ENCODE measurements at regions not wholly inside any gene's neighbourhood (a gene's known extent, or its start where the extent isn't known, plus 50 kb on each side); places are given as distances from the start of the nearest gene placed in this dataset.
"Not testable (repeated sequence)": the region's sequence is repeated elsewhere in the genome, so short reads cannot be mapped to it uniquely, and the experiment has no call there.

DNA sequence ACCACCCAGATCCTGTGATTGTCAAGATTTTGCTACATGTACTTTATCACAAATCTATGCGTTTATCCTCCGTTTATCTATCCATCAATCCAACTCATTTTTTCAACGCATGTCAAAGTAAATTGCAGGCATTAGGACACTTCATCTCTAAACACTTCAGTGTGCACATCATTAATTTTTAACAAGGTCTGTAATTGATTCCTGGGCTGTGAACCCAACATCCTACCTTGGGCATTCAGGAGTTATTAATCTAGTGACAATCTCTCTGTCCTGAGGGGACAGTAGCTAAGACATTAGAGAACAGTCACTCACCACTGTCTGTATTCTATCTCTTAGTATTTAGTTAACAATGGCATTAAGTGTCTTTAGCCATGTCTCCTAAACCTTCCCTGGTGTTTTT is 264.7 kb downstream of the SOX9 start:
- Mint-ChIP-seq H3K9me3 (no peaks in the 10 kb centered on the region), H3K4me1 (no peaks in the 10 kb centered on the region), H3K4me3 (no peak overlapping the region), H3K27me3 (peaks cover 11% of the 10 kb centered on the region), H3K27ac (no peak overlapping the region)
- DNase-seq (no peak), ATAC-seq (no peak)

DNA sequence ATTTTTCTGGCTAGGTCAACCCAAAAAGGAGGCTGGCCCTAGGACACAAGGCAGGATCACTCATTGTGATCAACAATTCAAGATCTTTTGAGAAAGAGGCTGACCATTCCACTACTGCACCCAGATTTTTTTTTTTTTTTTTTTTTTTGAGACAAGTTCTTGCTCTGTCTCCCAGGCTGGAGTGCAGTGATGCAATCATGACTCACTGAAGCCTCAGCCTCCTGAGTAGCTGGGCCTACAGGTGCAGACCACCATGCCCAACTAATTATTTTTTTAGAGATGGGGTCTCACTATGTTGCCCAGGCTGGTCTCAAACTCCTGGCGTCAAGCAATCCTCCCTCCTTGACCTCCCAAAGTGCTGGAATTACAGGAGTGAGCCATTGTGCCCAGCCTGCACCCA is 265.4 kb downstream of the SOX9 start:
- DNase-seq, H3K4me1 Mint-ChIP-seq, ATAC-seq: not testable (repeated sequence)

DNA sequence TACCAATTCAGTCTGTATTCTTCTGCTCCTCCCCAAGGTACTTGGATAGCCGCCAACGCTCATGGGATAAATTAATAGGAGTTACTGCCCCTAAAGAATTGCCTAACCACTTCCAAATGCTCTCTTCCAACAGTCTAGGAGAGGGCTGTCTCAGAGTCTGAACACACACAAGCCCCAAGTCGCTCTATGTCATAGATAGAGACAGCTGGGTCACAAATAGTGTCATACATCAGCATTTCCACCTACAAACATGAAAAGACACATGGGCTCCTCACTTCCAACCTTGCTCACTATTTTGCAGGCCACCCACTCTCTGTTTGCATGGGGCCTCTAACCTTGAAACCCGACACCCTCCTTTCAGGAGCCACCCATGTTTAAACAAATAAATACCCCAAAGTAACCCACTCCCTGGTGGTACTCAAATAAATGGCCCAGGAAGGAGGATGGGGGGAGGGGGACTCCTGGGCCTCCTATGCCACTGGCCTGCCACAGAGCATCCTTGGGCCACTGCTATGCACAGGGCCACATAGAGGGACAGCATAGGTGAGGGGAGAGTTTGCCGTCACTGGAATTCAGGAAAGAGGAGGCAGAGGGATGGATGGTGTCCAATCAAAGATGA is 265.9 kb downstream of the SOX9 start:
- Mint-ChIP-seq H3K27ac (no peak overlapping the region), H3K4me1 (no peaks in the 10 kb centered on the region), H3K27me3 (peaks cover 19% of the 10 kb centered on the region), H3K9me3 (no peaks in the 10 kb centered on the region), H3K4me3 (no peak overlapping the region)
- DNase-seq = no peak
- no peak for ATAC-seq

More for the DNA sequence above, 265.4 kb downstream of the SOX9 start:
- not testable (repeated sequence) for H3K4me3 Mint-ChIP-seq, H3K9me3 Mint-ChIP-seq, H3K27ac Mint-ChIP-seq
- peaks cover 18% of the 10 kb centered on the region for H3K27me3 Mint-ChIP-seq

DNA sequence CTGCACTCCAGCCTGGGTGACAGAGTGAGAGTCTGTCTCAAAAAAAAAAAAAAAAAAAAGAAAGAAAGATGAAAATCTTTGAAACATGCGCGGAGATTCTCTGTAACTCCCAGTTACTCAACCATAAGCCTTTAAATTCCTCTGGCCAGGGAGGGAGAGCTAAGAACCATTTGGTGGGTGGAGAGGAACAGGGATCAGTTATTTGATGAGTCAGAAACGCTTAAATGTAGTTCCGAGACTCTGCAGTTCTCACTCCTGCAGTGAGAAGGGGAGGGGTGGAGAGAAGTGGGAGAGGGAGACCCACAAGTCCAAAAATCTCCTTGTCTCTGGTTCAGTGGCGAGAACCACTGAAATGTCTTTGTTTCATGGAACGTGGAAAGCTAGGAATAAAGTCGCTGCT is 266.7 kb downstream of the SOX9 start:
- H3K4me1 Mint-ChIP-seq = no peaks in the 10 kb centered on the region
- DNase-seq (no peak), ATAC-seq (no peak)
- H3K4me3 Mint-ChIP-seq = no peak overlapping the region
- peaks cover 14% of the 10 kb centered on the region for H3K27me3 Mint-ChIP-seq
- H3K27ac Mint-ChIP-seq = no peak overlapping the region
- H3K9me3 Mint-ChIP-seq = no peaks in the 10 kb centered on the region

DNA sequence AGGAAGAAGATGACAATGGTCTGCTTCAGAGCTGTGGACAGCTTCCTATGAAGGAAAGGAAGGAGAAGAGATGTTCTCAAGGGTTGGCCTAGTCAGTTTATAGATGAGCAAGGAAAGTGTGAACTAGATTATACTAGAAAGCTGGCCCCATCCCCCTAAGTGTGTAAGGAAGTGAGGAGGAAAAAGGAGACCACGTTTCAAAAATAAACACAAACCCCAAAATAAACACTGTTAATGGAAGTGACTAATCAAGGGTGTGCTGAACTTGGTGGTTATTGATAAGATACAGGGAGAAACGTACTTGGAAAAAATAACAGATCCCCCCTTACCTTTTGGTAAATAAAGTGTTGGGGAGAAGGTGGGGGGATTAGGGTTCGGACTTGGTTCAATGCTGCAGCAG is 267.1 kb downstream of the SOX9 start:
- H3K27me3 Mint-ChIP-seq = peaks cover 9% of the 10 kb centered on the region
- no peak overlapping the region for H3K27ac Mint-ChIP-seq
- no peaks in the 10 kb centered on the region for H3K9me3 Mint-ChIP-seq
- H3K4me1 Mint-ChIP-seq = no peaks in the 10 kb centered on the region
- no peak overlapping the region for H3K4me3 Mint-ChIP-seq
- ATAC-seq (no peak), DNase-seq (no peak)

DNA sequence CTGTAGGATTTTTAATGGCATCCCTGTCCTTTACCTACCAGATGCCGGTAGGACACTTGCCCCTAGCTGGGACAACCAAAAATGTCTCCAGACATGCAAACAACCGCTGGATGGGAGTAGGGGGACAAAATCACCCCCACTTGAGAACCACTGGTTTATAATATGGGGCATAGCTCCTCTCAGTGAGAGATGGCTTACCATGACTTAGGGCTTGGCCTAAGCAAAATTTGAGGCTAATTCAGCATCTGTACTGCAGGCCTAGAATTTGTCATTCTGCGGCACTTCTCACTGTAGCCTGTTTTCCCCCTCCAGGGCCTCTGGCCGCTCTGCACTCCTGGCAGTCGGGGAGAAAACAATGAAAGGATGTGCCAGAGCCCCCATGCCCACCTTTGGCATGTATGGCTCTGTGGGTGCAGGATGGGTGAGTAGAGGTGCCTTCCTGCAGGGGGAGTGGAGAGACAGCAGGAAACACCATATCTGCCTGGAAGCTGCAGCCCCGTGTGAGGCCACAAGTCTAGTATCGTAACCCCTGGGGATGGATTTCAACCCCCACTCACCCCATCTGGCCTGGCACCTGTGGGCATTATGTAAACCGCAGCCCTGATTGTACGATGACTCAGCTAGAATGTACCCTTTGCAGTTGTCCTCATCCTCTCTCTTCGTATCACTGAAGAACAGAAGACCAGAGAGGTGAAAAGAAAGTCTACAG is 268.1 kb downstream of the SOX9 start:
- DNase-seq (no peak), ATAC-seq (no peak)
- peaks cover 9% of the 10 kb centered on the region for H3K27me3 Mint-ChIP-seq
- no peaks in the 10 kb centered on the region for H3K4me1 Mint-ChIP-seq
- no peaks in the 10 kb centered on the region for H3K9me3 Mint-ChIP-seq
- H3K27ac Mint-ChIP-seq = no peak overlapping the region
- H3K4me3 Mint-ChIP-seq = no peak overlapping the region

DNA sequence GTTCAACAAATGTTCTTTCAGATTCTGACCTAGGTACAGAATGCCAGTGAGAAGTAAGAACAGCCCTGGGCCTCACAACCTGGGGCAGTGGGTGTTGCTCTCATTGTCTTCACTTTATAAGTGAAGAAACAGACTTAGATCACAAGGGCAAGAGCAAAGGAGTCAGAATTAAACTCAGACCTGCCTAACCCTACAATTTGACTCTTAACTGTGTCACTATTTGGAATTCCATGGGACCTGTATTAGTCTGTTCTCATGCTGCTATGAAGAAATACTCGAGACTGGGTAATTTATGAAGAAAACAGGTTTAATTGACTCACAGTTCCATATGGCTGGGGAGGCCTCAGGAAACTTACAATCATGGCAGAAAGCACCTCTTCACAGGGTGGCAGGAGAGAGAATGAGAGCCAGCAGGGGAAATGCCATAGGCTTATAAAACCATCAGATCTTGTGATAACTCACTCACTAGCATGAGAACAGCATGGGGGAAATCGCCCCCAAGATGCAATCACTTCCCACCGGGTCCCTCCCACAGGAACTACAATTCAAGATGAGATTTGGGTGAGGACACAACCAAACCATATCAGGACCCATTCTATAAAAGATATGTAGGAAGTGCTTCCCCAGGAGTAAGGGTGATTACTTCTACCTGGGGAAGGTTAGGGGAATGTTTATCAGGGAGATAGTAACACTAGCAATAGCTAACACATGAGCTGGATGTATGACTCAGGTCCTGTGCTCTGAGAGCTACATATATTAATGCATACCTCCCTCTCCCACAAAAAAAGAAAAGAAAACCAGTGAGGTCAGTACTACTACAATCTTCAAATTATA is 270.1 kb downstream of the SOX9 start:
- Mint-ChIP-seq H3K27ac (no peak overlapping the region), H3K27me3 (peaks cover 9% of the 10 kb centered on the region), H3K4me1 (no peaks in the 10 kb centered on the region), H3K9me3 (no peaks in the 10 kb centered on the region), H3K4me3 (no peak overlapping the region)
- DNase-seq (no peak), ATAC-seq (no peak)

DNA sequence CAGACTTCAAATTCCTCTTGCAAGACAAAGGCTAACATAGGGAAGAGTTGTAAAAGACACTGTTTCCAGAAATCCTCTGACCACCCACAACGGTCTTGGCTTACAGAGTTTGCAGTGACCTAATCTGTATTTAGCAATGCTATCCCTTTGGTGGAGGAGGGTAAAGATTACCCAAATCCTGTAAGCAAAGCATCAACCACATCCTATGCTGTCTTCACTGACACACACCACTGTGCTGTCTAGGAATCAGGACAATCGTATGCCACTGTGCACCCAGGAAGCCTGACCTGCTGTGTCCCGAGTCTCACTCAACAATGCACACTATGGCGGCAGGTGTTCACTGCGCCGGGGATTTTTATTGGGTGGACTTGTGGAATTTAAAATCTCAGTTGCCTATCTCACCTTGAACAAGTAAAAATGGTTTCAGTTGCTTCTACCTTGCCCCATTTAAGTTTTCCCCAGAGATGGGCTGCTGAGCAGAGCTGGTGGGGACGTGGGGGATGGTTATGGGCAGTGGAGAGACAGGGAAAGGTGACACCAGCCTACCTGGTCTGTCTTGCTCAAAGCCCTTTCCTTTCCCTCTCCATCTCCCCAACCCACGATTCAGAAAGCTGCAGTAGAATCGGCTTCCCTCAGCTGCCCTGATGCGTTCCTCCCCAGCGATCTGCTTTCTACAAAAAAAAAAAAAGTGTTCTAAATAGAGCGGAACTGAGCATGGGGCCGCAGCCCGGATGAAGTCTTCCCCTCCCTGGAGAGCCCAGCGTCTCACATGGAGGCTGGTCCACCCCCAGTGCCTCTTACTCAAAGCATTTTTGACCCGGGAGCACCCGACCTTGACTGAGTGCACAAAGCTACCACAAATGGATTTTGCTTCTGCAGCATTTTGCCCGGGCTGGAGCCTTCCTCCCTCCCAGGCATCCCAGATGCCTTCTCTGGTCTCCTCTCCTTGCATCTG is 271.5 kb downstream of the SOX9 start:
- Mint-ChIP-seq H3K9me3 (no peaks in the 10 kb centered on the region), H3K27ac (no peak overlapping the region), H3K4me1 (no peaks in the 10 kb centered on the region), H3K4me3 (no peak overlapping the region), H3K27me3 (peaks cover 9% of the 10 kb centered on the region)
- ATAC-seq = no peak
- no peak for DNase-seq

DNA sequence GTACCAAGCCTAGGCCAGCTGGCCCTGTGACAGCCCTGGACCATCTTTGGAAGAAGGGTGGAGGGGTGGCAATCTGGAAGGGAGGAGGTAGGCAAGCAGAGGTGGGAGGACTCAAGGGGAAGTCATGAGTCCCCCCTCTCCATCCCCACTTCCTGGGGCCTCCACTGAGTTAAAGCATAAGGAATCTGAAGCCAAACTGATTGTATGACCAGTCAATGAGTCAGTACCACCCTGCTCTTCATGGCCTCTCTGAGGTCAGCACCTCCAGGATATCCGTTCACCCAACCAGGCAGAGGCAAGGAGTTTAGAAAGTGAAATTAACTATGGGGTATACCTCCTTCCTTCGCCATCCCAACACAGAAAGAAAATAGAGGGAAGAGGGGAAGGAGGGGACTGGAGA is 272.7 kb downstream of the SOX9 start:
- Mint-ChIP-seq H3K9me3 (no peaks in the 10 kb centered on the region), H3K27me3 (peaks cover 9% of the 10 kb centered on the region), H3K27ac (no peak overlapping the region), H3K4me1 (no peaks in the 10 kb centered on the region), H3K4me3 (no peak overlapping the region)
- no peak for DNase-seq
- ATAC-seq = no peak

DNA sequence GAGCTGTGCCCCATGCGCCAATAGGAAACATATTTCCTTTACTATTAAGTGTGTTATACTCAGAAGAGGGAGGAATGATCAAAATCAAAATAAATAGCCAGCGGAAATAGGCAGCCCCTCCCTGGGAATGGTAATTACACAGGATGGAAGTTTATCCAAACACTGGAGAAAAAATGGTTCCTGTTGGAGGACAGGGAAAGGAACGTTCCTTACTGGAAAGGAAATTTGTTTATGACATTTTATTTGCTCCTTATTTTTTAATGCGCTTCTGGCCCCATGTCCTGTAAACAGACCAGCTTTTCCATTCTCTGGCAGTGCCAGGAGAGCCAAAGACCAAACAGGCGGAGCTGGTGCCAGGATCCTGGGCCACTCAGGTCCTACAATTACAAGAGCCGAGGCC is 273.7 kb downstream of the SOX9 start:
- Mint-ChIP-seq H3K4me3 (no peak overlapping the region), H3K27ac (no peak overlapping the region), H3K4me1 (no peaks in the 10 kb centered on the region), H3K9me3 (no peaks in the 10 kb centered on the region), H3K27me3 (peaks cover 9% of the 10 kb centered on the region)
- no peak for ATAC-seq
- no peak for DNase-seq

DNA sequence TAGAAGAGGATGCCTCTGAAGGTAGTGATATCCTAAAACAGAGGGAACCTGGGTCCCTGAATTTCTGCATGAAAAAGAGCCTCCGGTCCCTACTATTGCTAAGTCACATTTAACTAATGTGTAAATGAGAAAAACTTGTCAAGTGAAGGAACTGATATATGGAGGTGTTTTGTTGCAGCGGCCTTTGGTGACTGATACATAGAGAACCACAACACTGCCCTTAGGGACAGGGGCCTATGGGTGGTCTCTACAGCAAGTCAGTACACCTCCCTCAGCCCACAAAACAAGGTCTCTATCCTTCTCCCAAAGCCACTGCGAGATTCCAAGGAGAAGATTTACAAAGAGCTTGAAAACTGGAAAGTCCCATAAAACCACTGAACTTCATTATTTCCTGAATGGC is 275.3 kb downstream of the SOX9 start:
- no peaks in the 10 kb centered on the region for H3K9me3 Mint-ChIP-seq
- H3K27ac Mint-ChIP-seq = no peak overlapping the region
- peaks cover 2% of the 10 kb centered on the region for H3K27me3 Mint-ChIP-seq
- ATAC-seq (no peak), DNase-seq (no peak)
- no peaks in the 10 kb centered on the region for H3K4me1 Mint-ChIP-seq
- H3K4me3 Mint-ChIP-seq = no peak overlapping the region

DNA sequence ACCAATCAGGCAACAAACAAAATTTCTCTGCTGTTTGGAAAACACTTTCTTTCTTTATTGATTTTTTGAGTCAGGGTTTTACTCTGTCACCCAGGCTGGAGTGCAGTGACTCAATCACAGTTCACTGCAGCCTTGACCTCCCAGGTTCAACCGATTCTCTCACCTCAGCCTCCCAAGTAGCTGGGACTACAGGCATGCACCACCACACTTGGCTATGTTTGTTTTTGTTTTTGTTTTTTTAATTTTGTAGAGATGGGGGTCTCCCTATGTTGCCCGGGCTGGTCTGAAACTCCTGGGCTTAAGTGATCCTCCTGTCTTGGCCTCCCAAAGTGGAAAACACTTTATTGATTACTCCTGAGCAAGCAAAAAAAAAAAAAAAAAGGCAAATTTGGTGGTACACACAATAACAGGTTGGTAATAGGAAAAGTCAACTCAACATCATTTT is 276.4 kb downstream of the SOX9 start:
- Mint-ChIP-seq H3K9me3 (no peaks in the 10 kb centered on the region), H3K27ac (no peak overlapping the region), H3K4me1 (no peaks in the 10 kb centered on the region), H3K4me3 (no peak overlapping the region), H3K27me3 (no peaks in the 10 kb centered on the region)
- ATAC-seq = no peak
- no peak for DNase-seq

DNA sequence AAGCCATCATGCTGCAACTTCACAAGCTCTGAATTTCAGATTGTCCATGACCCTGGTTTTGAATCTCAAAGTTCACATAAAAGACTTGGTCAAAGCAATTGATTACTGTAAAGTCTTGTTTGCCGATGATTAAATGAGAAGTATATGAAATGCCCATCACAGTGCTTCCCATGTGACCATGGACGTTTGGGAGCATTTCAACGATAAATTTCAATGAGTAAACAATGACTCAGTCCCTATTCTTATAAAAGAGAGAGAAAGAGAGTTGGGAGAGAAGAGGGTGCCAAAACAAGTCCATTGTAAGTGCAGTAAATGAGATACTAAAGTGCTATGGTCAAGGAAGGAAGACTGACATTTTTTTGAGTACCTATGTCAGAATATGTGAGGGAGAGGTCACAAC is 276.9 kb downstream of the SOX9 start:
- no peak overlapping the region for H3K27ac Mint-ChIP-seq
- H3K27me3 Mint-ChIP-seq = no peaks in the 10 kb centered on the region
- H3K9me3 Mint-ChIP-seq = no peaks in the 10 kb centered on the region
- H3K4me1 Mint-ChIP-seq = no peaks in the 10 kb centered on the region
- no peak for DNase-seq
- no peak overlapping the region for H3K4me3 Mint-ChIP-seq
- ATAC-seq = no peak

DNA sequence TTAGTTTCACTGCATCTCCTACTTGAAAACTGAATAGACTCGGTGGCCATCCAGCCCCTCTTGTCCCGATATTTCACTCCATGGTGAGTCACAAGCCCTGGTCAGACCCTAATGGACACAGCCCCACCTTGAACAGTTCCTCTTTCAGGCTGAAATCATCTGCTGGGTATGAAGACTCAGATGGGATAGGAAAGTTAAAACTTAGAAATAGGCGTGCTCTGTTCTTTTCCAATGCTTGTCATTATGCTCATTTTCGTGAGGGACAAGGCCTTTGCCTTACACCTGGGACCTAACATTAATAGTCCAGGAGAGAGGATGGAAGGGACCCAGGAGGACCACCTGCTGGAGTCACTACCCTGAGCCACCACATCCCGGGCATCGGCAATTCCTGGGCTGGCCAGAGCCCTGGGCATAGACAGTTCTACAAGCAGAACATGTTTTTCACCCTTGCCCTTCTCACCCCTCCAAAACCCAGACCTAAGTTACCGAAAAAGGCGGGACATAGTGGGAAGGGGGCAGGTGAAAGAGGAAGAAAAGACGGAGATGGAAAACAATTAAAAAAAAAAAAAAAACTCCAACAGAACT is 278.3 kb downstream of the SOX9 start:
- Mint-ChIP-seq H3K9me3 (no peaks in the 10 kb centered on the region), H3K4me3 (no peak overlapping the region), H3K4me1 (no peaks in the 10 kb centered on the region), H3K27ac (no peak overlapping the region), H3K27me3 (no peaks in the 10 kb centered on the region)
- ATAC-seq (no peak), DNase-seq (no peak)
